ENCODE measurements at regions not wholly inside any gene's neighbourhood (a gene's known extent, or its start where the extent isn't known, plus 50 kb on each side); places are given as distances from the start of the nearest gene placed in this dataset.

DNA sequence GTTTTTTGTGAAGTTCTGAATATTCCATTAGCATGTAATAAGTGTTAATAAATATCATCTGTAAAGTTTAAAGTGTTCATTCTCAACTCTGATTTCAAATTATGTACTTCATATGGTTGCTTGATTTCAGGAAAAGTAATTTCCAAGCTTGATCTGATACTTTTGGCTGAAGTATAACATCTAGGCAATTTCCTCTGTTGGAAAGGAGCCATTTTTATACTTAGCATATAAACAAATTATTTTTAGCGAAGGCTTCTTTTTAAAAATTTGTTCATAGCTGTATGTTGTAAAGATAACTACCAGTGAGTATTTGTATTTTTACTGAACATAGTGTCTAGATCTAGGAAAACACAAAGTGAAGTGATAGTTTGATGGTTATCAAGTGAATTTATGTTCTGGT, 153.4 kb upstream of the TMTC2 start:
- H3K9me3 ChIP-seq (ENCODE audit: control insufficient read depth, low read length), result no peaks in the 10 kb centered on the region
- TF ChIP-seq, protein P1, sequence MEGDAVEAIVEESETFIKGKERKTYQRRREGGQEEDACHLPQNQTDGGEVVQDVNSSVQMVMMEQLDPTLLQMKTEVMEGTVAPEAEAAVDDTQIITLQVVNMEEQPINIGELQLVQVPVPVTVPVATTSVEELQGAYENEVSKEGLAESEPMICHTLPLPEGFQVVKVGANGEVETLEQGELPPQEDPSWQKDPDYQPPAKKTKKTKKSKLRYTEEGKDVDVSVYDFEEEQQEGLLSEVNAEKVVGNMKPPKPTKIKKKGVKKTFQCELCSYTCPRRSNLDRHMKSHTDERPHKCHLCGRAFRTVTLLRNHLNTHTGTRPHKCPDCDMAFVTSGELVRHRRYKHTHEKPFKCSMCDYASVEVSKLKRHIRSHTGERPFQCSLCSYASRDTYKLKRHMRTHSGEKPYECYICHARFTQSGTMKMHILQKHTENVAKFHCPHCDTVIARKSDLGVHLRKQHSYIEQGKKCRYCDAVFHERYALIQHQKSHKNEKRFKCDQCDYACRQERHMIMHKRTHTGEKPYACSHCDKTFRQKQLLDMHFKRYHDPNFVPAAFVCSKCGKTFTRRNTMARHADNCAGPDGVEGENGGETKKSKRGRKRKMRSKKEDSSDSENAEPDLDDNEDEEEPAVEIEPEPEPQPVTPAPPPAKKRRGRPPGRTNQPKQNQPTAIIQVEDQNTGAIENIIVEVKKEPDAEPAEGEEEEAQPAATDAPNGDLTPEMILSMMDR (conservative IDR thresholded peaks at IDR 0.05), result no peak
- H3K9me3 Mint-ChIP-seq, result no peaks in the 10 kb centered on the region
- no peaks in the 10 kb centered on the region for H3K36me3 Mint-ChIP-seq (ENCODE audit: low read depth)
- no peak overlapping the region for H3K9ac ChIP-seq (ENCODE audit: extremely low read depth, low read length, poor library complexity, severe bottlenecking)
- H3K4me1 Mint-ChIP-seq, result no peaks in the 10 kb centered on the region
- no peaks in the 10 kb centered on the region for H3K27me3 Mint-ChIP-seq (ENCODE audit: insufficient read depth)
- no peak for DNase-seq
- no peaks in the 10 kb centered on the region for H3K36me3 ChIP-seq (ENCODE audit: control insufficient read depth, insufficient read depth, low read length)
- H3K27me3 ChIP-seq (ENCODE audit: control insufficient read depth, insufficient read depth, low read length, poor library complexity, severe bottlenecking), result no peaks in the 10 kb centered on the region
- no peak overlapping the region for H3K4me3 Mint-ChIP-seq
- no peak overlapping the region for H3K4me3 ChIP-seq (ENCODE audit: low read length)
- no peak overlapping the region for H3K27ac Mint-ChIP-seq
- no peak overlapping the region for H3K27ac ChIP-seq (ENCODE audit: low read depth, low read length)
- H3K4me1 ChIP-seq (ENCODE audit: control insufficient read depth, insufficient read depth, low read length), result no peaks in the 10 kb centered on the region
- 100% methylated on average over 1 of the region's 1 CpG; no CpG with 5 or more reads in 1 of the 2 experiments for WGBS, 2 experiments (ENCODE audit: insufficient coverage in 1 of 2, insufficient read length in 1 of 2)

- no peak overlapping the region for H3K4me3 Mint-ChIP-seq
- no peaks in the 10 kb centered on the region for H3K9me3 ChIP-seq (ENCODE audit: control insufficient read depth, low read length)
- no peak overlapping the region for H3K27ac ChIP-seq (ENCODE audit: low read depth, low read length)
- no peak overlapping the region for H3K4me3 ChIP-seq (ENCODE audit: low read length)
- no peaks in the 10 kb centered on the region for H3K36me3 ChIP-seq (ENCODE audit: control insufficient read depth, insufficient read depth, low read length)
- H3K36me3 Mint-ChIP-seq (ENCODE audit: low read depth), result no peaks in the 10 kb centered on the region
- H3K9ac ChIP-seq (ENCODE audit: extremely low read depth, low read length, poor library complexity, severe bottlenecking), result no peak overlapping the region
- 93% methylated on average over 2 of the region's 2 CpGs; no CpG with 5 or more reads in 1 of the 2 experiments for WGBS, 2 experiments (ENCODE audit: insufficient coverage in 1 of 2, insufficient read length in 1 of 2)
- peaks cover 9% of the 10 kb centered on the region for H3K9me3 Mint-ChIP-seq
- DNase-seq, result no peak
- no peaks in the 10 kb centered on the region for H3K4me1 ChIP-seq (ENCODE audit: control insufficient read depth, insufficient read depth, low read length)
- TF ChIP-seq, protein P1 (conservative IDR thresholded peaks at IDR 0.05), result no peak
- H3K27ac Mint-ChIP-seq, result no peak overlapping the region
- no peaks in the 10 kb centered on the region for H3K27me3 Mint-ChIP-seq (ENCODE audit: insufficient read depth)
- no peaks in the 10 kb centered on the region for H3K27me3 ChIP-seq (ENCODE audit: control insufficient read depth, insufficient read depth, low read length, poor library complexity, severe bottlenecking)
- no peaks in the 10 kb centered on the region for H3K4me1 Mint-ChIP-seq
These were observed 149.3 kb upstream of the TMTC2 start for GRCh38 chr12:82537436-82537835.

DNA sequence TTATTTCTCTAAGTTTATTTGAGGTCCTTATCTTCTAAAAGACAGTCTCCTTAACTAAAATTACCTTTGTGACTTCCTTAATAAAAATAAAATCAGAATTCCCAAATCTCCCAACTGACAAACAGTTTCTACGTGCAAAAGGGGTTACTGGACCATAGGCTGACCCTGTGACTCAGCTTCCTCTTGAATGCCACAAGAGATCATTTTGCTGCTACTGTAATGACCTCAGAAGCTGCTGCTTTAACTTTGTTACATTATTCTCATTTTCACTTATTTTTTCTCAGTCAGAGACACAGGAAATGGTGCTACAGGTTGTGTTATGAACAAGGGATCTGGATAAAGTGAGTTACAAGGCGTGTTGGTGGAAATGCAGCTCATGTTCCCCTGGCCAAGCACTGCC, 132.2 kb upstream of the TMTC2 start:
- Mint-ChIP-seq H3K27me3 (ENCODE audit: insufficient read depth) (no peaks in the 10 kb centered on the region), H3K36me3 (ENCODE audit: low read depth) (no peaks in the 10 kb centered on the region), H3K4me3 (no peak overlapping the region), H3K27ac (no peak overlapping the region), H3K4me1 (no peaks in the 10 kb centered on the region), H3K9me3 (peaks cover 23% of the 10 kb centered on the region)
- Histone ChIP-seq H3K9ac (ENCODE audit: extremely low read depth, low read length, poor library complexity, severe bottlenecking) (no peak overlapping the region), H3K4me3 (ENCODE audit: low read length) (no peak overlapping the region), H3K4me1 (ENCODE audit: control insufficient read depth, insufficient read depth, low read length) (no peaks in the 10 kb centered on the region), H3K9me3 (ENCODE audit: control insufficient read depth, low read length) (peaks cover 7% of the 10 kb centered on the region), H3K27ac (ENCODE audit: low read depth, low read length) (no peak overlapping the region), H3K27me3 (ENCODE audit: control insufficient read depth, insufficient read depth, low read length, poor library complexity, severe bottlenecking) (no peaks in the 10 kb centered on the region), H3K36me3 (ENCODE audit: control insufficient read depth, insufficient read depth, low read length) (no peaks in the 10 kb centered on the region)
- TF ChIP-seq, protein P1 (conservative IDR thresholded peaks at IDR 0.05), result no peak
- 88 to 93% methylated on average over 2 of the region's 2 CpGs for WGBS, 2 experiments (ENCODE audit: insufficient coverage in 1 of 2, insufficient read length in 1 of 2)
- DNase-seq, result no peak

All from endodermal cell (in vitro differentiated cells).